Mucosa of descending colon (tissue), 3 donors: ENCODE measurements at regions not wholly inside any gene's neighbourhood (a gene's known extent, or its start where the extent isn't known, plus 50 kb on each side); places are given as distances from the start of the nearest gene placed in this dataset.

ENCODE experiments used
- ATAC-seq: fragments of 200-7000 bp; cut with Tn5 transposase; one replicate; pipeline ENCODE4 v1.9.1; 2020; ENCODE audit warnings: mild to moderate bottlenecking, moderate library complexity
- DNase-seq, 3 donors: peaks; one replicate each; pipeline ENCODE4 v3.0.0-alpha.2; 2020
- H3K36me3 ChIP-seq: fragments of 200-600 bp; one replicate; pipeline ENCODE4 v1.8.0; 2021; ENCODE audit warnings: low read depth, mild to moderate bottlenecking
- H3K4me1 ChIP-seq: fragments of 200-600 bp; one replicate; pipeline ENCODE4 v1.8.0; 2021; ENCODE audit warnings: low read depth, mild to moderate bottlenecking
- H3K4me3 ChIP-seq: fragments of 200-600 bp; one replicate; pipeline ENCODE4 v1.8.0; 2021; ENCODE audit warnings: mild to moderate bottlenecking
- H3K9me3 ChIP-seq: fragments of 200-600 bp; one replicate; pipeline ENCODE4 v1.8.0; 2021; ENCODE audit warnings: mild to moderate bottlenecking
- intact Hi-C, 2 donors: fragments of 100-400 bp; cut with DNase I in 1 of 2; cut with micrococcal nuclease in 1 of 2; formaldehyde crosslinking; loops; one replicate each; pipeline versions ENCODE4 v1.11.0 to v1.11.1; 2022; cut with DNase I, micrococcal nuclease
- TF ChIP-seq, protein P1 (sequence below): fragments of 200-600 bp; IDR thresholded peaks from one replicate; pipeline ENCODE4 v1.8.0; 2022; ENCODE audit warnings: antibody characterized with exemption, mild to moderate bottlenecking
- donor health status: DM: no; HTN: no; CAD: no; lungs with moderate emphysema.
- donor health status: DM: no; HTN: no; CAD: no.
- donor health status: DM: no; HTN: yes; CAD: no.

DNA sequence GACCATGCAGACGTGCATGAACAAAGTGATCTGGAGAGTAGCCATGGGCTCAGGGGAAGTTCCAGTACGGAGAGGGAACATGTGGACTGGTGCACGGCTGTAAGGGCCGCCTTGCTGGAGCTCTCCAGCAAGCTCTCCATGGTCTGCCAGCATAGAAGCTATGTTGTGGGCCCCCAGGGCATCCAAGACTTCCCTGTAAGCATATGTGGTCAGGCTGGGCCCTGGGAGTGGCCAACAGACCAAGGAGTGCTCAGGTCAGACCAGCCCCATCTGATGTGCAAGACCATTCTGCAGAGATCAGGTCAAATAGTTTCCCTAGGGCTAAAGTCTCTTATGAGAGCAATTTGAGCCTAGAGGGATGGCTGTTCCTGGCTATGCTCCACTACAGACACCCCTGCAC is 110.1 kb upstream of the DAZL start:
- TF ChIP-seq, protein P1, sequence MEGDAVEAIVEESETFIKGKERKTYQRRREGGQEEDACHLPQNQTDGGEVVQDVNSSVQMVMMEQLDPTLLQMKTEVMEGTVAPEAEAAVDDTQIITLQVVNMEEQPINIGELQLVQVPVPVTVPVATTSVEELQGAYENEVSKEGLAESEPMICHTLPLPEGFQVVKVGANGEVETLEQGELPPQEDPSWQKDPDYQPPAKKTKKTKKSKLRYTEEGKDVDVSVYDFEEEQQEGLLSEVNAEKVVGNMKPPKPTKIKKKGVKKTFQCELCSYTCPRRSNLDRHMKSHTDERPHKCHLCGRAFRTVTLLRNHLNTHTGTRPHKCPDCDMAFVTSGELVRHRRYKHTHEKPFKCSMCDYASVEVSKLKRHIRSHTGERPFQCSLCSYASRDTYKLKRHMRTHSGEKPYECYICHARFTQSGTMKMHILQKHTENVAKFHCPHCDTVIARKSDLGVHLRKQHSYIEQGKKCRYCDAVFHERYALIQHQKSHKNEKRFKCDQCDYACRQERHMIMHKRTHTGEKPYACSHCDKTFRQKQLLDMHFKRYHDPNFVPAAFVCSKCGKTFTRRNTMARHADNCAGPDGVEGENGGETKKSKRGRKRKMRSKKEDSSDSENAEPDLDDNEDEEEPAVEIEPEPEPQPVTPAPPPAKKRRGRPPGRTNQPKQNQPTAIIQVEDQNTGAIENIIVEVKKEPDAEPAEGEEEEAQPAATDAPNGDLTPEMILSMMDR, result no peak
- DNase-seq, result no peak
- no peak for ATAC-seq
- no peaks in the 10 kb centered on the region for H3K9me3 ChIP-seq
- no peaks in the 10 kb centered on the region for H3K36me3 ChIP-seq
- intact Hi-C loops, result no loop called here
- no peaks in the 10 kb centered on the region for H3K4me1 ChIP-seq
- no peak overlapping the region for H3K4me3 ChIP-seq

DNA sequence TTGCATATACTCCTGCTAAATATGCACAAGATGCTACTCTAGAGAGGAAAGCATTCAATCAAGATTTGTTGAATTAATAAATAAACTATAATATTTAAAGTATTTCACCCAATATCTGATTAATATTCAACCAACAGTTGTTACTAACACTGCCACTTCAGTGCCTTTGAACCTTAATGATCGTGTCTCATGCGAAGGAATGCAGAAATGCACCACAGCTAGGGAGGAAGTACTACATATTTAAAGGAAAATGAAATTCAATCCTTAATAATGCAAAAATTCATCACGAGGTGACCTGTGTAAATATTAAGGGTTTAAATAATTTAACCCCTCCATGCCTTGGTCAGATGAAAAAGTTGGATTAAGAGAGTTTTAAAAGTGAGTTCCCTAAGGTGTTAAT is 114.2 kb upstream of the DAZL start:
- DNase-seq (no peak), ATAC-seq (no peak)
- intact Hi-C loops, result no loop called here
- H3K4me3 ChIP-seq, result no peak overlapping the region
- H3K9me3 ChIP-seq, result no peaks in the 10 kb centered on the region
- TF ChIP-seq, protein P1, result no peak
- H3K36me3 ChIP-seq, result no peaks in the 10 kb centered on the region
- no peaks in the 10 kb centered on the region for H3K4me1 ChIP-seq

DNA sequence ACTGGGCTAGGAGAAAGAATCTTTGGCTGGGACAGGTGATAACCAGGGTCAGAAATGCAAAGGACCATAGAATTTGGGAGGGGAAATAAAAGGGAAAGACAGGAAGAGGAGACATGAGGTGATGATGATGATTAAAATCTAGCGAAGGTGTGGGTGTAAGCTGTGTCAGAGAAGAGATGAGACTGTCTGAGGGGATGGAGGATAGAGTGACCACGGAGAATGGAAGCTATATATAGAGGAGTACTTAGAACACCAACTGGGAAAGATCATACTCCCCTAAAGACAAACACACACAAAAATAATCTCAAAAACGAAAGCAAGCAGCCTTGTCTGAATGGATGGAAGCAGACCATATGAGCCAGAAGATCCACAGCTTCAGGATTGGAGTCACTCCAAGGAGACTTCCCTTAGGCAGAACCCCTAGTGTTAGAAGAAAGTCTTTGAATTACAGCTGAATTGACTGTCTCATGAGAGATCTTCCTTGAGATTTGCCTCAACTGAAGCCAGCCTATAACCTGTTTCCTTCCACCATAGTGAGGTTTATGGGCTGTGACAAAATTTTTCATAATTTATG is 115.2 kb upstream of the DAZL start:
- Histone ChIP-seq H3K4me3 (no peak overlapping the region), H3K4me1 (no peaks in the 10 kb centered on the region), H3K36me3 (no peaks in the 10 kb centered on the region), H3K9me3 (no peaks in the 10 kb centered on the region)
- DNase-seq (no peak), ATAC-seq (no peak)
- TF ChIP-seq, protein P1, result no peak
- intact Hi-C loops, result no loop called here

DNA sequence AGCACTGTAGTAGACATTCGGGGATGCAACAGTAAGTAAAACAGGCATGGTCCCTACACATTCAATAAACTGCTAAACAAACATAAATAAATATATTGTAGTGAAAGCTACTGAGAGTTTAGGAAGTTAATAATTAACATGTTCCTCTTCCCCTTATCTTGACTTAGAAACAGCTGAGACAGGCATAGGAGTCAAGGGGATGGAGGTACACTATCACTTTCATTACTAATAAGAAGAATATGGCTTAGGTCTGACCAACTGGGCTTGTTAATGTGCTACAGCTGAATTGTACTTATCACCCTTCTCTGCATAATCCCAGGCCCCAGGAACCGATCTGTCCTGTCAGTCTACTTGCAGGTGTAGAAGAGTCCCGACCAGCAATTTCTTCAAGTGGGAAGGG is 116.3 kb upstream of the DAZL start:
- Histone ChIP-seq H3K4me3 (no peak overlapping the region), H3K4me1 (no peaks in the 10 kb centered on the region), H3K36me3 (no peaks in the 10 kb centered on the region), H3K9me3 (no peaks in the 10 kb centered on the region)
- no peak for DNase-seq
- TF ChIP-seq, protein P1, result no peak
- ATAC-seq, result no peak
- intact Hi-C loops, result no loop called here

DNA sequence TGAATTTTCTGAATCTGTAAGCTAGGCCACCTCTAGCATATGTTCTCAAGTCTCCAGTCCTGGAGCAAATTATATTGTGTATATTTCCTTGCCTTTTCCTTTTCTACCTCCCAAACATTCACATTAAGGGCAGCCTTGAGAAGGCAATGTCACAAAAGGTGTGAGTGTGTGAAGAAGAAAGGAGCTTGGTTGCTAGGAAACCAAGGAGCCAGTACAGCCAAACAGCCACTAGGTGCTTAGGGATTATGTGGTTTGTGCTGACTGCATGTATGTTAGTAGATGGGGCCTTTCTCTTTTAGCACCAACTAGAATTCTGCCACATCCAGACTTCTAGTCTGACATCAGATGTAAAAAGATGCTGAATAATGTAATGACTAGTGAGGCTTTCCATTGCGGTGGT is 118.8 kb upstream of the DAZL start:
- DNase-seq (no peak), ATAC-seq (no peak)
- no peak overlapping the region for H3K4me3 ChIP-seq
- H3K9me3 ChIP-seq, result no peaks in the 10 kb centered on the region
- TF ChIP-seq, protein P1, result no peak
- H3K36me3 ChIP-seq, result no peaks in the 10 kb centered on the region
- no peaks in the 10 kb centered on the region for H3K4me1 ChIP-seq
- intact Hi-C loops, result no loop called here

DNA sequence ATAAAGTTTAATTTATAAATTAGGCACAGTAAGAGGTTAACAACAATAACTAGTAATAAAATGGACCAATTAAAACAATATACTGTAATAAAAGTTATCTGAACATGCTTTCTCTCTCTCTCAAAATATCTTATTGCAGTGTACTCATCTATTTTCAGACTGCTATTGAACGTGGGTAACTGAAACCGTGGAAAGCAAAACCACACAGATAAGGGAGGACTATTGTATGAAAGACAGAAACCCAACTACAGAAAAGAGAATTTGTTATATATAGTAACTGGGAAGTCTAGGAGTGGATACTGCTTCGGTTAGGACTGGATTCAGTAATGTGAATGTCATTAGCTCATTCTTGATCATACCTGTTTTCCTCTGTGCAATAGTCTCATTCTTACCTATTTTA is 119.3 kb upstream of the DAZL start:
- no peaks in the 10 kb centered on the region for H3K36me3 ChIP-seq
- no peaks in the 10 kb centered on the region for H3K9me3 ChIP-seq
- no peak for ATAC-seq
- H3K4me1 ChIP-seq, result no peaks in the 10 kb centered on the region
- no peak overlapping the region for H3K4me3 ChIP-seq
- intact Hi-C loops, result no loop called here
- no peak for DNase-seq
- TF ChIP-seq, protein P1, result no peak
